ENCODE measurements at regions not wholly inside any gene's neighbourhood (a gene's known extent, or its start where the extent isn't known, plus 50 kb on each side); places are given as distances from the start of the nearest gene placed in this dataset.

DNA sequence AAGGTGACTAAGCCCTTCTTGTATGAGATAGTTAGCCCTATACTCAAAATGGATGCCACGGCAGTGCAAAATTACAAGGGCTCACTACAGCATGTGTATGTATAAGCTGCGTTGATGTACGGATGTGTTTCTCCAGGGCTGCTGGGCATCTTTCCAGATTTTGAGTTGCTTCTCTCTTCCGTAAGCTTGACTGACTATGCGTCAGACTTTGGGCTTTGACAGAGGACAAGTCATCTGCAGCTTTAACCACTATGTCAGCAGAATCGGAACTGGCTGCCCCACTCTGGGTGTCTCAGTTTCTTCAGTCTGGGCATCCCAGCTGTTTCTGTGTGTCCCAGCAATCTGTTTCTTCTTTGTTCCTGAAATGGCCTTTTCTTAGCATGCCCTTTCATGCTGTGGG lies 241.6 kb downstream of the BTBD3 start (continued):
- no peak for TF ChIP-seq EP300 (IDR thresholded peaks at IDR 0.05; ENCODE audit: borderline replicate concordance in 1 of 2, low read depth in 2 of 2, low read length in 2 of 2)

All from H1 (cell line).